ENCODE measurements at regions not wholly inside any gene's neighbourhood (a gene's known extent, or its start where the extent isn't known, plus 50 kb on each side); places are given as distances from the start of the nearest gene placed in this dataset.

DNA sequence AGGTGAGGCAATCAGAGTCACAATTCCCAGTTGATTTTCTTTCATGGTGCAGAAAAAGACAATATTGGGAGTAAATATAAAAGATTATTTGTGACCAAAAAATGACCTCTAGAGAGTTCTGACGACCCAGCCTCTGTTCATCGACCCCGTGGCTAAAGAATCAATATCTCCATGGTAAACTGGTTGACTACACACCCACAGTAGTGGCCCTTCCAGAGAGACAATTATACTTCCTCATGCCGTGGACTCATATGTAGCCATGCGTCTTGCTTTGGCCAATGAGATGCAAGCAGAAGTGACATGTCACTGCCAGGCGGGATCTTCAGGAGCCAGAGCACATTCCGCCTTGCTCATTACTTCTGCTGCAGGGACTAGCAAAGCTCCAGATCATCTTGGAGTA is 163.3 kb upstream of the RAD23B start:
- DNase-seq, result no peak

DNA sequence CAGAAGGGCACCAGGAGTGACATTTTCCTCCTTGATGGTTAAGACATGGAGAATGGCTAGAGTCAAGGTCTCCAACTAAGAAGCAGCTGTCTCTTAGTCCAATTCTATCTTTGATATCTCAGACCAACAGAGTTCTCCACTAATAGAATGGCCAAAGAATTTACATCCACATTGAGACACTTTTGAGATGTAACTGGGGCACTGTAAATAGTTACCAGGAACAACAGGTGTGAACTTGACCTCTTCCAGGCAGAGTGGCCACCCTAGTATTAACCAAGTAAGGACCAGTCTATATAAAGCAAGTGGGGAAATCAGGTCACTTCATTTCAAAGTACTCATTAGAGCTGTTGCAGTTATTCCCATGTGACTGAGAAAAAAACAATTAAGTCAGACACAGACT is 159.7 kb upstream of the RAD23B start:
- no peak for DNase-seq

DNA sequence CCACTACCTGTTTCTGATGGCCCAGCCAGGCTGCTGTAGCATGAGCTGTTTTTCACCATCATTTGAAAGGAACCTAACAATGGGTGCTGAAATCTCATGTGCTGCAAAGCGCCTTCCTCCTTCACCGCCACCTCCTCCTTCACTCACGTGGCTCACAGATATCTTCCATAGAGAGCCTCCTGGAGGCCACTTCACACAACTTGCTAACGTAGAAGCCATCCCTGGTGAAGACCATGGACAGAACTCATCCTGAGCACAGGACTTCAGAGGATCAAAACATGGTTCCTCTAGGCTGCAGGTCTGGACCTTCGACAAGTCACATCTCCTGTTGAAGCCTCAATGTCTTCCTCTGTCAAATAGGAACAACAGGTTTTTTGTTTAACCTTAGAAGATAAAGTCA is 155.5 kb upstream of the RAD23B start:
- DNase-seq, result no peak

DNA sequence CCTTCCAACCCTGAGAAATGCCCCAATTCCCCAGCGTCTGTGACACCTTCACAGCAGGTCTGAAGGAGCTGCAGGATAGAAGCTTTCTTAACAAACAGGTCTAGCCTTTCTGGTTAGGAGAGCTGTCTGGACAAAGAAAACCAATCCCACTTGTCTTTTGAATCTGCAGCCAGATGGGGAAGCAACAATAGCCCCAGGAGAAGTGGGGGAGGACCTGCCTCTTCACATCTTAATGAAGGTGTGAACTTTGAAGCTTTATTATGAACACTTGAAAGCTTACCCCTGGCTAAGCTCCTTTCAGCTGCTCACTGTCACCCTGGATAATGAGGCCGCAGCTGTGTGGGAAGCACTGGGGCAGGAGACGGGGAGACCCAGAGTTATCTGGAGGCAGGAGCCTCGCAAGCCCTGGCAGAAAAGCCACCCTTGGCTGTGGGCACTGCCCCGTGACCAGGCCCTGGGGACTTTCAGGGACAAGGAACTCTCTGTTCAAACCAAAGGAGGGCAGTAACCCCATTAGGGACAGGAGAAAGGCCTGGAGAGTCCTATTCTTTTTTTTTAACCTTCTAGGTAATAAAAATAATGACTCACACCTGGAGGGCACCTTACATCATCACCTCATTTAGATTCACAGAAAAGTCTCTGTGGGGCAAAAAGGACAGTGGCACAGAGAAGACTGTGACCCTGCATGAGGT is 151.8 kb upstream of the RAD23B start:
- no peak for DNase-seq

DNA sequence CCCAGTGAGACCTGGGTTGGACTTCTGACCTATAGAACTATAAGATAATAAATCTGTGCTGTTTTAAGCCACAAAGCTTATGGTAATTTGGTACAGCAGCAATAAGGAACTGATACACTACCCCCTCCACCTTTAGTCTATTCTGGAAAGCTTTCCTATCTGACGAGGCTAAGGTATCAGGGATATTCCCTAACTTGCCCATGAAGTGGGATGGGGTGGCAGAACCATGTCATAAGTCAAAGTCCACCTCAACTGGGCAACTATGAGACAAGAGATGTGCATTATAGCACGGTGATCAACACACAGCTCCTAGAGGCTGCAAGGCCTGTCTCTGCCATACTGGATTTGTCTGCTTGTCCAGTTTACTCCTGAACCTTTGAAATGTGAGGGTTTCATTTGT is 146.8 kb upstream of the RAD23B start:
- DNase-seq, result no peak

DNA sequence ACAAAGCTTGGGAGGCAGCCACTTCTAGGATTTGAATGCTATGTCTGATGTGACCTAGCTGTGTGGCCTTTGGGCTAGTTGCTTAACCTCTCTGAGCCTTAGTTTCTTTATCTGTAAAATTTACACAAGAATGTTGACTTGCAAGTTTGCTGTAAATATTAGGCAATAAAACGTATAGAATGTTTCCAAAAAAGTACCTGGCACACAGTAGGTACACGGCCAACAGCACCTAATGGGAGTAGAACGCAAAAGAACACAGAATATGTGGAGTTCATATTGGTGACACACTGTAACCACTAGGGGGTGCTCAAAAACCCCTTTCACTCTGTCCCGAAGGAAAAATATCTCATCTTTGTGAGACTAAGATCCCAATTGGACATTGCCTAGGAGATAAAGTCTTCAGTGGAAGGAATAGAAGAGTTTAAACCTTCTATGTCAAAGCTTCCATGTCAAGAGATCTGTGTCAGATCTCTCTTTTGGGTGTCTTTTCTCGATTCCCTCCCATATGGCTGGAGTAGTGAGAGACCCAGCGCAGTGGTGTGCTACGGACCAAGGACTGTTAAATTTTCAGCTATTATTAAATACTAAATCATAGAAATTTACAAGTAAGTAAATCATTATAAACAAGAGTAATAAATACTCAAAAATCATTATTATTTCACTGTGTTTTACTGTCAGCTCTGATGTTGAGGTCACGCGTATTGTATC is 145.4 kb upstream of the RAD23B start:
- DNase-seq, result no peak

DNA sequence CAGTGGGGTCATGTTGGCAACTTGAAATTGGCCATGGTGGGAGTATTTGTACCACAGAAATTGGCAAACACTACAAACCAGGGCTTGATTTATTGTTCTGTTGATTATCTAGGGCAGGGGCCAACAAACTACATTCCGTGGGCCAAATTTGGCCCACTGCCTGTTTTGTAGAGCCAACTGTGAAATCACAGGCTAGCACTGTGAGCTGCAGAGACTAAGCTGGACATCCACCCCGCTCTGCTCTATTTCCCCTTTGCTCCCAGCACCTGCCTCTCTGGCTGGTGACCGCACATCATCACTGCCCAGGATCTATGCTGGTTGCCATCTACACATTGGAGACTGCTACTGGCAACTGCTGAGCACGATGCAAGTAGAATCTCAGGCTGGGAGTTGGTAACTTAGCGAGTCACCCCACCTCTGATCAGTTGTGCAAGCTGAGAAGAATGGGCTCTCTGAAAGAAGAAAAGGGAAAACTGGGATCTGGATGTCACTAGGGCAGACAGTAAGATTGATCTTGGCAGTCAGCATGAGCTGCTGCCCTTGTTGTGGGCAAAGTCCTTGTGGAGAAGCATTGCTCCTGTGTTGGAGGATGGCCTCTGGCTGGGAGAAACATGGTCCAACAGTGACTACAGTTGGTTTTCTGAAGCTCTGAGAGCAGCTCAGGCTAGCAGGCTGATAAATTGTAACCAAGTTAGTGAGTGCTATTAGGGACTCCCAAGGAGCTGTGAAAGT is 144.7 kb upstream of the RAD23B start:
- DNase-seq, result no peak

DNA sequence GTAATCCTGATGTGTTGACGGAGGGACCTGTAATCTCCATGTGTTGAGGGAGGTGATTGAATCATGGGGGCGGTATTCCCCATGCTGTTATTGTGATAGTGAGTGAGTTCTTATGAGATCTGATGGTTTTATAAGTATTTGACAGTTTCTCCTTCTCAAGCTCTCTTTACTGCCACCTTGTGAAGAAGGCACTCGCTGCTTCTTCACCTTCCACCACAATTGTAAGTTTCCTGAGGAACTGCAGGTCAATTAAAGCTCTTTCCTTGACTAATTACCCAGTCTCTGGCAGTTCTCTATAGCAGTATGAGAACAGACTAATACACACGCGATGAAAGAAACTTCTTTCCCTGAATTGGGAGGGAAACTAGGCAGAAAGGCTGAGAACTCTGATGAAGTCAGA is 141.1 kb upstream of the RAD23B start:
- no peak for DNase-seq

DNA sequence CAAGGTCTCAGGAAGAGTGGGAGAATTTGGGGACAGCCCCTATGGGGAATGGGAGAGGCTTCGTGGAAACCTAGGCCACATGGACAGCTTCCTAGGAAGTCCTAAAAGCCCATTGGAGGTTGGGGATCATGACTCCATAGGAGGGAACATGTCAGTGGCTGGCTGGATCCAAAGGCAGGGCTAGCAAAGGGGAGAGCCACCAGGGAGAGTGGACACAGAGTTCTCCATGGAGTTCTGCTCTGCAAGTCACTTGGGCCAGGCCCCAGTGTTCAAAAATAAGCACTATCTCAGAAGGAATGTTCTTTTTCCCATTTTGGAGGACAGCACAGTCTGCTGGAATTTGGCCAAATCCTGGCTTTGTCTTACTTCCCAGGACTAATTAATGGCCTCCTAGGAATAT is 140.6 kb upstream of the RAD23B start:
- no peak for DNase-seq

DNA sequence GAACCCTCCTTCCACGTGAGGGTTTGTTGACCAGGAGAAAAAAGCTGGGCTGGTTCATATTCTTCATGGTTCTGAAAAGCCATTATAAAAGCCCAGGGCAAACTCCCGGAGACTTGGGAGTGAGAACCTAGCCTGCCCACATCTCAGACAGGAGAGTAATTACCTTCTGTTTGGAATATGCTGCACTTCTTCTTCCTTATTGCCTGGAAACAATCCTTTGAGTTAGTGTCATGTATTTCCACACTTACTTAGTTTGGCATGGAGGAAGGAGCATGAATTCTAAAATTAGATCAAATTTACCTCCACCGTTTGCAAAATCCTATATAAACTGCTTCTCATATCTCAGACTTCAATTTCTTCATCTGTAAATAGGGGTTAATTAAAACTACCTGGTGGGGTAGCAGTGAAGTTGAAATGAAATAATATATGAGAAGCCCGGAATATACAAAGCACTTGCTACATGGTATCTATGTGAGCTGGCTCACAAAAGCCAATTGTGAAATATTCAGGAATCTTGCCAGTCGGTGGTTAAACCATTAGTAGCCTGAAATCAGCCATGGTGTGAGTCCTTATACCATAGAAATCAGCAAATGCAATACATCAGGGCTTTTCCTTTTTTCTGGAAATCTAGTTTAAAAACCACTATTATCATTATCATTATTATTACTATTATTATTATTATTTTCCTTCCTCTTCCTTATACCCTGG is 140.0 kb upstream of the RAD23B start:
- DNase-seq, result no peak

DNA sequence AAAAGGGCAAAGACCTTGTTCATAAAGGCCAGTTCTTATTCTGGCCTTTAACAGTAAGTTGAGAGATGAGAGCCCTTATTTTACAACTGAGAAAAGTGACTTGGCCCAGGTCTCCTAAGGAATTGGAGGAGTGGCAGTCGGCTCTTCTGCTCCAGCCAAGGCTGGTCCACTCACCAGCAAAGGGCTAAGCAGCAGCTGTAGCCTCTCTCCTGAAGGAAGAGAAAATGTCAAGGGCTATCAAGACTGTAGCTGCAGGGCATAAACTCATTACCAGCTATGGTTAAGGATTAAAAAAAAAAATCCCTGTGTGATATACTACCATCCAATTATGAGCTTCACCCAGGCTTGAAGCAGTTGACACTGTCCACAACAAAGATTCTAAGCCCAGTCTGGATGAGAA is 138.6 kb upstream of the RAD23B start:
- DNase-seq, result no peak

DNA sequence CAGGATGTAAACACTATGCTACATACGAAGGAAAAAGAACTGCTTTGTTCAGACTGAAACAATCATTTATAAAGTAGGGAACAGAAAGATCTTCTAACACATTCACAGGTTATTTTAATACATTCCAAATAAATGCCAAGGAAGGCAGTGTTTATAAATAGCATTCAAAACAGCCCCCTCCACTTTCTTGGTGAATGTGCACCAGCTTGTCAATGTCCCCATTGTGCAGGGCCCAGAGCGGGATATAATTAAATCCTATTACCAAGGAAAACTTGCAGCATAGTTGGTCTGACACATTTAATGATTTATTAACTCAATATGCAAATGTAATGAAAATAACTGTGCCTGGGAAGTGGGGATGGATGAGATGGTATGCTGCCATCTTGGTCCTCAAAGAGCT is 135.9 kb upstream of the RAD23B start:
- DNase-seq, result no peak

DNA sequence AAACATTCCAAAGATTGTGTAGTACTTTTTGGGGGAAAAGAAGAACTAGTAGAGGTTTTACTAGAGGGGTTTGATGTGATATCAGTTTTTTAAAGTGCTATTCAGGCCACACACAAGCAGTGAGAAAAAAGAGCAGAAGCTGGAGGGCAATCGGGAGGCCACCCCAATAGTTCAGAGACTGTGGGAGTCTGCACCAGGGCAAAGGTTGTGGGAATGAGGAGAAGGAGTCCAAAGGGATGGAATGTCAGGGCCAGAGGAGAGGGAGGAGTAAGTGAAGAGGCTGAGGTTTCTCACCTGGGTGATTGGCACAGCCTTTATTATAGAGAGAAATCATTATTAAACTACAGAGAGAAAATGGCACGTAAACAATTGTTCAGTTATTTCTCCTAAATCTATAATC is 134.9 kb upstream of the RAD23B start:
- DNase-seq, result no peak

DNA sequence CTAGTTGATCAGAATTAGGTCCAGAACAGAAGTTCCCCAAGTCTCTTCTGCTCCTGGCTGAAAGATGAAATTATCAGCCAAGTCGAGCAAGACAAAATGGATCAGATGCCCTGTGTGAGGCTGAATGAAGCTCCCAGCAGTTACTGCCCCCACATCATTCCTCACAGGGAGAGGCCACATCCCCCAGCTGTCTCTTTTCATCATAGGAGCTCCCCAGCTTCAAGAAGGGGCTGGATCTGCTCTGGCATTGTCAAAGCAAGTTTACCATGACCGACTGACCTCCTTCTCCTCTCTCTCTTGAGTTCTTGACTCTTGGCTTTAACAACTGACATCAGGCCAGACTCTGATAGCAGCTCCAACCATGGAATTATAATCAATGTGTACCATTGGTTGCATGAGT is 133.3 kb upstream of the RAD23B start:
- no peak for DNase-seq

DNA sequence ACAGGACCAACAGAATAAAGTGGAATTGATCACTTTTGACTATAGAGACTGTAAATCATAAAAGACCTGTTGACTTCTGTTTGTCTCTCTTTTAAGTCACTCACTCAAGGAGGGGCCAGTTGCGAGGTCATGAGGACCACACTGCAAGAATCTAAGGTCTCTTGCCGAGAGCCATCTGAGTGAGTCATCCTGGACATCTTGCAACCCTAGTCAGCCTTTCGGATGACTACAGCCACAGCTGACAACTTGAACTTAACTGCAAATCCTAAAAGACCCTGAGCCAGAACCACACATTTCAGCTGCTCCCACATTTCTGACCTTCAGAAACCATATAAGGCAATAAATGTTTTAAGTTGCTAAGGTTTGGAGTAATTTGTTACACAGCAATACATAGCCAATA is 129.7 kb upstream of the RAD23B start:
- no peak for DNase-seq

DNA sequence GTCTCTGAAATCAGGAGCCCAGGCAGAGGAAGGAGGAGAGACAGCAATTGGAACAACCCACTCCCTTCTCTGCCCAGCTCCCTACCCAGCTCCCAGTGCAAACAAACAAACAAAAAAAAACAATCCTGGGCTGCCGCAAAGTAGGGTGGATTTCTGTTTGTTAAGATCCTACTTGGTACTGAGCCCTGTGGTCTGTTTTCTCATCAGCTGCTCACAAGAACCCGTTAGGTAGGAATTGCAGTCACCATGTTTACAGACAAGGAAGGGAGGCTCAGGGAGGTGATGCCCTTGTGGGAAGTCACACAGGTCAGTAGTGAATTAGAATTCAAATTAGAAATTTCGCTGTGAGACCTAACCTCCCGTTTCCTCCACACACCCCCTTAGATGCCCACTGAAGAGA is 128.8 kb upstream of the RAD23B start:
- DNase-seq, result no peak

DNA sequence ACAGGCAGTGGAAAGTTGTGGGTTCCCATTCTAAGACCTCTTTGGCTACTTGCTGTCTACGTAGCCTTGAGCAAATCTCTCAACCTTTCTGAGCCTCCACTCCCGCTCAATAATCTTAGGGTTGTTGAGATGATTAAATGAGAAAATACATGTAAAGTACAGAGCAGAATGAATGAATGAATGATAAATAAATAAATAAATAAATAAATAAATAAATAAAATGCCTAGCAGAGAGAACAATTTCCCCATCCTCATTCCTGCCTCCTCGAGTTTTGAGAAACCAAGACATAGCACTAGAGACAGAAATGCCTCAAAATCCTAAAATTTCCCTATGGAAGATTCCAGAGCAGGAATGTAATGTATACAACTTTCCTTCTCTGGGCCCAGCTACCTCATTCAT is 128.3 kb upstream of the RAD23B start:
- no peak for DNase-seq

DNA sequence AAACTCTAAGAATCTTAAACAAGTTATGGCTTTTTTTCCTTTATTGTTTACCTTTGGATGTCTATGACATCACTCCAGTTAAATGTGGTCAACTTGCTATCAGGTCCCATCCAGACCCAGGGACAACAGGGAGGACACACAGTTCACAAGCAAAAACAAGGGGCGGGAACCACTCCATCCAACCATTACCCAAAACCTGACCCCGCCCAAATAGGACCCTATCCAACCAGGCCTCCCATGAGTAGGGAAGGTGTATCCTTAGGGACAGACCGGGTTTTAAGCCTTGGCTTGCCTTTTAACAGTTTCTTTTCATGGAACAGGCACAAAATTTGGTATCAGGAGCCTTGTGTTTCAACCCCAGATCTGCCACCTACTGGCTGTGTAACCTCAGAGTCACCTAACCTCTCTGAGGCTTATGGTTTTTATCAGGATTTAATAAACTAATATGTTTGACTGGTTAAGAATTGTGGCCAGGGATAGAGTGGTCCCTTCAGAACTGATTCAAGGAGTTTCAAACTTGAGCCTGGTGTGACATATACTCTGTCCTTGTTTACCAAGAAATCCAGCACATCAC is 127.7 kb upstream of the RAD23B start:
- DNase-seq, result no peak

DNA sequence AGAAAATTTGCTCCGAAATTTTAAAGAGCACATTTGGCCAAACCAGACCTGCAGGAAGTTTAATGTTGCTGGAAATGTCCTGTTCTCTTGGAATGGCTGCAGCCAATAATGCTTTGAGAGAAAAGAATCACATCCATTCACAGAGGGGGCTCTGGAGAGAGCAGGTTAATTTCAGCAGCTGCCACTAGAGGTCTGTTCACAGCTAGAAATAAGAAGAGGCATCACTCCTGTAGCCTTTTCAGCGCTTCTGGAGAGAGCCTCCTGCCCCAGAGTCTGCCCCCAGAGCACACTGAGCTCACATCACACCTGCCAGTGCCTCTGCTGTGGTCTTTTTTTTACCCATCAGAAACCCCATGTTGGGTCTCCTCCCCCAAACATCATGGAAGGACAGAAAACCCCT is 124.8 kb upstream of the RAD23B start:
- no peak for DNase-seq

DNA sequence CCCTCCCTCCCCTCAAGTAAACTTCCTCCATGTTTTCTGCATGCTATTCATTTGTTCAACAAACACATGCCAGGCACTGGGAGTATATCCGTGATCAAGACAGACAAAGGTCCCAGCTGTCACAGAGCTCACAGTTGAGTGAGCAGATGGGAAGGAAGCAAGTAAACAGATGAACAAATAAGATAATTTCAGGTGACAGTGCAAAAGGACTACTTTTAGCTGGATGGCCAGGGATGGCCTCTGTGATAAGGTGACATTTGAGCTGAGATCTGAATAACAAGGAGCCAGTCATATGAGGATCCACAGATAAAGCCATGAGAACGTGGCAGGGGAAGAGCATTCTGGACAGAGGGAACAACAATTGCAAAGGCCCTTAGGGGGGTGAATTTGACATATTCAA is 121.7 kb upstream of the RAD23B start:
- DNase-seq, result no peak

DNA sequence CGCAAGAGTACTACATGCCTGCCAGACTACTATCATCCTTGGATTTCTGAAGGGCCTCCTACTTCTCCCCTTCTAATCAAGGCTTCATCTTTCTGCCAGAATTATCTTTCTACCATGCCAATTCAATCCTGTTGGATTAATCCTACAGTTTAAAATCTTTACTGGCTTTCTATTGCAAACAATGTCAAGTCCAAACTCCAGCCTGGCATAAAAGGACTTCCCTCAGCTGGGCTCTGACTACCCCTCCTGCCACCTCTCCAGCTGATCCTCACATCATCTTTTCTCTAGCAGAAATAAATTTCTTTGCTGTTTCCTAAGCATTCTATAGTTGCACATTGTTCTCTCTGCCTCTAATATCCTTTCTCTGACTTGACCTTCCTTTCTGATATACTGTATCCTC is 119.7 kb upstream of the RAD23B start:
- DNase-seq, result no peak

DNA sequence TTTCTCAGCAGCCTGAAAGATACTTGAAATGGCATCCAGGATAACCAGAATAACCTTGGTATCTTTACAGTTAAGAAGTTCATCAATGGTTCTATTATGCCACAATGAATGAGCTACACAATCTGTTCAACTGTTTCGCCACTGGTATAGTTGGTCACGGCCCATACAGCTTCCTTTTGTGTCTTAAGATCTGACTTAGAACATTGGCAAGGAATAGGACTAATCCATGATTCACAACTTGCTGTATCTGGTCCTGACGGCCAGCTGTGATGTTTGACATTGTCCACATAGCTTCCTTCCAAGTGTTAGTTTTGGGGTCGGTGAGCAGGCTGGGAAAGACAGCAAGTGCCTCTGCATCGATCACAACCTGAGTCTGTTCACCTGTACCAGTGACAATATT is 113.3 kb upstream of the RAD23B start:
- DNase-seq, result no peak

DNA sequence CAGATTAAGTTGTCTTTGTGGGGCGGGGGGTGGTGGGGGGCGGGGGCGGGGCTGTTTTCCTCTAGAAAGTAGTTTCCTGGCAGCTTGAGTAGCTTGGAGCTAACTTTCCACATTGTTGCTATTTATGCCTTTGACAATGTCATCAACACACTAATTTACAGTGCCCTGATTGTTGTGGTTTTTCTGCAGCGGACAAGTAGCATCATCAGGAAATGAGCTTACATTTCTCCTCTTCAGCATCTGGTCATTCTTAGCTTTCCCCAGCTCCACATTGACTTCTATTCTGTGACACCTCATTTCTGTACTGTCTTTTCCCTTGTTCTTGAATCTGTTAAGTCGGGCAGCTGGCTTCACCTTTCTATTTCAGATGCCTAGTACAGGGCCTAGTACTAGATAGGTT is 112.3 kb upstream of the RAD23B start:
- no peak for DNase-seq
